Heart left ventricle (tissue), 16 donors: ENCODE measurements at regions not wholly inside any gene's neighbourhood (a gene's known extent, or its start where the extent isn't known, plus 50 kb on each side); places are given as distances from the start of the nearest gene placed in this dataset.

Experiments used
- ATAC-seq, 4 donors: fragments of 200-7000 bp; cut with Tn5 transposase; one replicate each; pipeline ENCODE4 v1.9.1; 2020 to 2022; ENCODE audit warnings: moderate library complexity in 4 of 4, mild to moderate bottlenecking in 3 of 4, moderate number of reproducible peaks in 1 of 4
- DNase-seq, 5 donors: peaks; one replicate each; pipeline ENCODE4 v3.0.0-alpha.2; 2020
- H3K27ac ChIP-seq, 12 donors: fragments of 200-600 bp; sonication (generic) in 4 of 12; one replicate each; pipeline versions ENCODE4 v1.5.0 to v1.8.0; 2016 to 2022; ENCODE audit warnings: mild to moderate bottlenecking in 2 of 12
- H3K27me3 ChIP-seq, 9 donors: fragments of 200-600 bp; sonication (generic) in 2 of 9; one replicate each; pipeline versions ENCODE4 v1.5.1 to v1.8.0; 2016 to 2022; ENCODE audit warnings: mild to moderate bottlenecking in 3 of 9
- H3K36me3 ChIP-seq, 9 donors: fragments of 200-600 bp; sonication (generic) in 2 of 9; one replicate each; pipeline versions ENCODE4 v1.5.0 to v1.8.0; 2018 to 2022; ENCODE audit warnings: mild to moderate bottlenecking in 2 of 9
- H3K4me1 ChIP-seq, 12 donors: fragments of 200-600 bp; sonication (generic) in 4 of 12; one replicate each; pipeline versions ENCODE4 v1.5.0 to v1.8.0; 2016 to 2022; ENCODE audit warnings: mild to moderate bottlenecking in 3 of 12
- H3K4me3 ChIP-seq, 12 donors: fragments of 200-600 bp; sonication (generic) in 4 of 12; one replicate each; pipeline versions ENCODE4 v1.5.0 to v1.8.0; 2017 to 2022; ENCODE audit warnings: mild to moderate bottlenecking in 9 of 12, moderate library complexity in 4 of 12
- H3K9me3 ChIP-seq, 12 donors: fragments of 200-600 bp; sonication (generic) in 4 of 12; one replicate each; pipeline versions ENCODE4 v1.5.0 to v1.8.0; 2016 to 2022; ENCODE audit warnings: mild to moderate bottlenecking in 1 of 12
- CTCF ChIP-seq, 12 donors: fragments of 200-600 bp; sonication (generic) in 4 of 12; IDR thresholded peaks; one replicate each; pipeline versions ENCODE4 v1.5.0 to v1.8.0; 2018 to 2022; ENCODE audit warnings: antibody characterized with exemption in 12 of 12, mild to moderate bottlenecking in 5 of 12
- POLR2A ChIP-seq, 2 donors: fragments of 450-650 bp; IDR thresholded peaks; one replicate each; pipeline ENCODE4 v1.6.1; 2017; ENCODE audit warnings: antibody characterized with exemption in 2 of 2, mild to moderate bottlenecking in 2 of 2, moderate library complexity in 2 of 2
- WGBS, 4 donors: extraction: QIAGEN DNeasy Blood & Tissue Kit in 2 of 4; methylation state at CpG; one replicate each; pipeline versions ENCODE4 v1.1.5 to v1.1.7; 2013 to 2018; 5-methylcytosine and 5-hydroxymethylcytosine counted together
- intact Hi-C, 10 donors: fragments of 100-400 bp; cut with DNase I; formaldehyde crosslinking; loops; one replicate each; pipeline versions ENCODE4 v1.11.1 to v1.14.2; 2022
- donor health status: ischemic (EF 13 %, LVEDD 7.1; RV severe dilation, severe dysfunction).
- donor health status: healthy with polysubstance abuse.
- donor health status: DM: no; HTN: yes; CAD: no.
- donor health status: DM: no; HTN: no; CAD: no.
- donor health status: ischemic (EF 25% LVEDD 6.9; RV normal size, moderate dysfunction).
- donor health status: ischemic (EF 25% LVEDD 5.7; RV mildly dilated, moderate dysfunction).
- donor health status: healthy.
- donor health status: DM: yes; HTN: yes; CAD: no.
- donor health status: ischemic (EF 35%, LVEDD 5.7; RV mildly dilated, moderate dysfunction).
- donor health status: nonischemic (EF 11% LVEDD 7.7; RV severe dilation, severe dysfunction).
- donor health status: DM: yes; HTN: yes; CAD: no.
- donor health status: PGD.
- donor health status: ischemic (EF 29% LVEDD 5.4; RV normal size, mild dysfunction).
- donor health status: nonischemic (EF 23%, LVEDD 6.1; RV moderate dilation, normal function).

GRCh38 chr12:43132291-43132690 lies 419.7 kb downstream of the ADAMTS20 start:
- intact Hi-C loops = no loop called here
- 67 to 81% (median 71%) methylated on average over 1 of the region's 1 CpG for WGBS, 4 donors

GRCh38 chr12:43131301-43131700 lies 420.7 kb downstream of the ADAMTS20 start:
- Histone ChIP-seq H3K27me3 (no peaks in the 10 kb centered on the region), H3K9me3 (peaks cover 0 to 3% (median 0%) of the 10 kb centered on the region in 12 donors), H3K4me3 (no peak overlapping the region), H3K36me3 (no peaks in the 10 kb centered on the region), H3K27ac (no peak overlapping the region), H3K4me1 (no peaks in the 10 kb centered on the region)
- intact Hi-C loops = no loop called here
- DNase-seq = no peak
- TF ChIP-seq CTCF (IDR thresholded peaks at IDR 0.05) (no peak), POLR2A (IDR thresholded peaks at IDR 0.05) (no peak)
- no peak for ATAC-seq
- 94 to 100% (median 98%) methylated on average over 1 of the region's 1 CpG for WGBS, 4 donors

More at GRCh38 chr12:43132291-43132690, 419.7 kb downstream of the ADAMTS20 start:
- Histone ChIP-seq H3K27me3 (no peaks in the 10 kb centered on the region), H3K4me1 (no peaks in the 10 kb centered on the region), H3K9me3 (peaks cover 0 to 3% (median 0%) of the 10 kb centered on the region in 12 donors), H3K36me3 (no peaks in the 10 kb centered on the region), H3K4me3 (no peak overlapping the region), H3K27ac (no peak overlapping the region)
- ATAC-seq = no peak
- no peak for DNase-seq
- TF ChIP-seq POLR2A (IDR thresholded peaks at IDR 0.05) (no peak), CTCF (IDR thresholded peaks at IDR 0.05) (no peak)

- WGBS, 4 donors = 93 to 96% (median 96%) methylated on average over 3 of the region's 3 CpGs
- no peaks in the 10 kb centered on the region for H3K27me3 ChIP-seq
- TF ChIP-seq POLR2A (IDR thresholded peaks at IDR 0.05) = no peak
- TF ChIP-seq CTCF (IDR thresholded peaks at IDR 0.05) = no peak
- intact Hi-C loops = no loop called here
- DNase-seq (no peak), ATAC-seq (no peak)
- H3K9me3 ChIP-seq = no peaks in the 10 kb centered on the region
- no peak overlapping the region for H3K27ac ChIP-seq
- H3K4me1 ChIP-seq = no peaks in the 10 kb centered on the region
- no peak overlapping the region for H3K4me3 ChIP-seq
- H3K36me3 ChIP-seq = no peaks in the 10 kb centered on the region
These were observed 424.0 kb downstream of the ADAMTS20 start for GRCh38 chr12:43127886-43128549.

- TF ChIP-seq CTCF (IDR thresholded peaks at IDR 0.05) = no peak
- no peak for TF ChIP-seq POLR2A (IDR thresholded peaks at IDR 0.05)
- Histone ChIP-seq H3K4me1 (no peaks in the 10 kb centered on the region), H3K36me3 (no peaks in the 10 kb centered on the region), H3K27ac (no peak overlapping the region), H3K9me3 (no peaks in the 10 kb centered on the region), H3K27me3 (no peaks in the 10 kb centered on the region), H3K4me3 (no peak overlapping the region)
- intact Hi-C loops = no loop called here
- DNase-seq (no peak), ATAC-seq (no peak)
- WGBS, 4 donors = 93 to 98% (median 94%) methylated on average over 2 of the region's 2 CpGs
These were observed 425.2 kb downstream of the ADAMTS20 start for GRCh38 chr12:43126652-43127375.
